ENCODE measurements at regions not wholly inside any gene's neighbourhood (a gene's known extent, or its start where the extent isn't known, plus 50 kb on each side); places are given as distances from the start of the nearest gene placed in this dataset.

GRCh38 chr10:89838044-89838615, 136.7 kb downstream of the KIF20B start:
- no peak overlapping the region for H3K4me3 ChIP-seq (ENCODE audit: low read depth in 2 of 2, low read length in 2 of 2)
- no peaks in the 10 kb centered on the region for H3K9me3 ChIP-seq (ENCODE audit: control insufficient read depth, insufficient read depth, low read depth, low read length)
- H3K36me3 ChIP-seq (ENCODE audit: control insufficient read depth, insufficient read depth, low read length): no peaks in the 10 kb centered on the region
- ATAC-seq (no peak), DNase-seq (ENCODE audit: low read depth, low spot score) (no peak)
- no peaks in the 10 kb centered on the region for H3K4me1 ChIP-seq (ENCODE audit: control insufficient read depth, insufficient read depth, low read length)
- in situ Hi-C loops (cut with HindIII; ENCODE audit: low pct_unique_long_range_greater_than_20kb, low sequenced_read_pairs): no loop called here
- TF ChIP-seq REST (IDR thresholded peaks at IDR 0.05; ENCODE audit: insufficient read depth in 1 of 2, low read depth in 2 of 2, low read length in 1 of 2) (no peak), TCF7L2 (IDR thresholded peaks at IDR 0.05; ENCODE audit: low read depth, low read length) (no peak), POLR2AphosphoS5 (IDR thresholded peaks at IDR 0.05; ENCODE audit: low read depth, low read length) (no peak), SIN3A (IDR thresholded peaks at IDR 0.05; ENCODE audit: borderline replicate concordance, insufficient read depth, low read depth, low read length) (no peak), CTCF (IDR thresholded peaks at IDR 0.05) (no peak)
- no TSS peak for BruUV-seq (replicated peaks)
- ChIA-PET CTCF (no interaction called here), POLR2A (no interaction called here)
- intact Hi-C loops (cut with micrococcal nuclease; ENCODE audit: unreplicated experiment): no loop called here
- H3K27ac ChIP-seq (ENCODE audit: low read length): no peak overlapping the region
- no peaks in the 10 kb centered on the region; the same call in 1 of the 2 replicates for H3K27me3 ChIP-seq (ENCODE audit: control insufficient read depth, insufficient read depth, low read length)

DNA sequence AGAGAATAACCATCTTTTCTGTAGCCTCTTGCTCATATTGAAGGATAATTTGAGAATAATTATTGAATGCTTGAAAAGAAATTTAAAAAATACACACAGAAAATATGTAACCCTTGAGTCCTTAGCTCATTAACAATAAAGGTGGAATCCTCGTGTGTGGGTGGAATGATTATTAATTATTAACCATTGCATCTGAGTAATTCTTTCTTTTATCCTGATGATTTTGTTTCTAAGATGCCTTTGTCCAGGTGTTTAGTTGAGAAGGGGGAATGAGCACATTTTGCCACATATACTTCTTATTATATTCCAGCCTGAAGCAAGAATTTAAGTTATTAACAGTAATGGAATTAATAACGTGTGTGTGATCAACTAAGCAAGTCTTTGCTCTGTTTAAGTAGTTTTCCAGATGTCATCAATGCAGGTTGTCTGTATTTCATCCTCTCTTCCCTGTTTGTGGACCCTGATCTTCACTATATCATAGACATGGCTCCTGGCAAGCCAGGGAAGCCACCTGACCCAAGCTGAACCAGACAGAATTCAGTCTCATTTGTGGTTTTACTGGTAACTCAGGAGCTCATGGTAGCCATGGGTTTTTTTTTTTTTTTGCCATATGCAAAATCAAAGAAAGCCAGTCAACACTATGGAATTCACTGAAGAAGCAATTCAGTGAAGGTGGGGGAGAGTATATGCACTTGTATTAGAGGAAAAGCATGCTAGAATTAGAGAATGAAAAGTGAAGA, 144.3 kb downstream of the KIF20B start:
- no peak for DNase-seq (ENCODE audit: low read depth, low spot score)
- ChIA-PET POLR2A (interaction anchor here (0.6 kb wide), 1 partner anchor 27 kb away, joined by 4 read pairs; no protein-coding TSS in a partner anchor), CTCF (interaction anchor here (0.7 kb wide), 1 partner anchor 428 kb away, joined by 10 read pairs; no protein-coding TSS in a partner anchor)
- Histone ChIP-seq H3K36me3 (ENCODE audit: control insufficient read depth, insufficient read depth, low read length) (no peaks in the 10 kb centered on the region), H3K27me3 (ENCODE audit: control insufficient read depth, insufficient read depth, low read length) (peaks cover 5% of the 10 kb centered on the region; the same call in 1 of the 2 replicates), H3K27ac (ENCODE audit: low read length) (no peak overlapping the region), H3K4me1 (ENCODE audit: control insufficient read depth, insufficient read depth, low read length) (no peaks in the 10 kb centered on the region), H3K9me3 (ENCODE audit: control insufficient read depth, insufficient read depth, low read depth, low read length) (no peaks in the 10 kb centered on the region), H3K4me3 (ENCODE audit: low read depth in 2 of 2, low read length in 2 of 2) (no peak overlapping the region)
- intact Hi-C loops (cut with micrococcal nuclease; ENCODE audit: unreplicated experiment) (no loop called here), in situ Hi-C loops (cut with HindIII; ENCODE audit: low pct_unique_long_range_greater_than_20kb, low sequenced_read_pairs) (no loop called here)
- no peak for TF ChIP-seq POLR2AphosphoS5 (IDR thresholded peaks at IDR 0.05; ENCODE audit: low read depth, low read length)
- ATAC-seq: no peak
- BruUV-seq (replicated peaks): no TSS peak

DNA sequence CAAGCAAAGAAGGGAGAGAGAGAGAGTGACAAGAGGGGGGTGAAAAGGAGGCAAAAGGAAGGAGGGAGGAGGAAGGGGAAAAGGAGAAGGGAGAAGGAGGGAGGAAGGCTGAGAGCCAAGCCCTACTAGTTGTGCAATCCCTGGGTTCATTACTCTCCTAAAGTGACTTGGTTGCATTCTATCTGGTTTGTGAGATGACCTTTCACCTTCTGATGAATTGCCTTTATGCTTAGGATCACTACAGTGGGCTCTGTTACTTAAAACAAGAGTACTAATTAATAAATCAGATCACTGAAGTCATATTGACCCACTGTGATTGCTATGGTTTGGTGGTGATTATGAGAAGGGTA, 144.9 kb downstream of the KIF20B start:
- no TSS peak for BruUV-seq (replicated peaks)
- TF ChIP-seq REST (IDR thresholded peaks at IDR 0.05; ENCODE audit: insufficient read depth in 1 of 2, low read depth in 2 of 2, low read length in 1 of 2): no peak
- no peak for TF ChIP-seq CTCF (IDR thresholded peaks at IDR 0.05)
- no peak for TF ChIP-seq TCF7L2 (IDR thresholded peaks at IDR 0.05; ENCODE audit: low read depth, low read length)
- TF ChIP-seq SIN3A (IDR thresholded peaks at IDR 0.05; ENCODE audit: borderline replicate concordance, insufficient read depth, low read depth, low read length): no peak
- no peak for TF ChIP-seq POLR2AphosphoS5 (IDR thresholded peaks at IDR 0.05; ENCODE audit: low read depth, low read length)
- intact Hi-C loops (cut with micrococcal nuclease; ENCODE audit: unreplicated experiment): no loop called here
- Histone ChIP-seq H3K27ac (ENCODE audit: low read length) (no peak overlapping the region), H3K4me1 (ENCODE audit: control insufficient read depth, insufficient read depth, low read length) (no peaks in the 10 kb centered on the region), H3K27me3 (ENCODE audit: control insufficient read depth, insufficient read depth, low read length) (peaks cover 5% of the 10 kb centered on the region; the same call in 1 of the 2 replicates), H3K9me3 (ENCODE audit: control insufficient read depth, insufficient read depth, low read depth, low read length) (no peaks in the 10 kb centered on the region), H3K4me3 (ENCODE audit: low read depth in 2 of 2, low read length in 2 of 2) (no peak overlapping the region), H3K36me3 (ENCODE audit: control insufficient read depth, insufficient read depth, low read length) (no peaks in the 10 kb centered on the region)
- in situ Hi-C loops (cut with HindIII; ENCODE audit: low pct_unique_long_range_greater_than_20kb, low sequenced_read_pairs): no loop called here
- POLR2A ChIA-PET: no interaction called here
- DNase-seq (ENCODE audit: low read depth, low spot score): no peak
- ATAC-seq: no peak
- CTCF ChIA-PET: interaction anchor here (0.7 kb wide), 1 partner anchor 428 kb away, joined by 10 read pairs; no protein-coding TSS in a partner anchor

All from Panc1 (cell line).